MCF 10A (cell line): ENCODE measurements at regions not wholly inside any gene's neighbourhood (a gene's known extent, or its start where the extent isn't known, plus 50 kb on each side); places are given as distances from the start of the nearest gene placed in this dataset.

Experiments used
- BruUV-seq: library from RNA; stranded (reverse); fragments of 400-500 nt; replicated peaks from 2 replicates; lab custom pipeline; 2021; lab: Mats Ljungman, UMichigan
- CTCF ChIA-PET: fragments of 300-600 bp; sonication (Branson Sonifier 250); formaldehyde crosslinking; extraction: SDS; loops from one replicate; lab custom pipeline; 2021; ENCODE audit warnings: antibody characterized with exemption, inconsistent platforms; lab: Yijun Ruan, JAX
- POLR2A ChIA-PET: fragments of 300-600, 350-650 bp; sonication (Branson Sonifier 250); formaldehyde crosslinking; extraction: SDS; loops from one replicate; lab custom pipeline; 2020; ENCODE audit warnings: antibody characterized with exemption, inconsistent platforms; lab: Yijun Ruan, JAX
- DNase-seq: peaks from one replicate; pipeline ENCODE4 v3.0.0-alpha.2; 2018; ENCODE audit not compliant: unreplicated experiment
- H3K27ac Mint-ChIP-seq: one replicate; pipeline ENCODE4 v1.8.0; 2022; ENCODE audit warnings: mild to moderate bottlenecking, low read depth, mixed read lengths; ENCODE audit not compliant: unreplicated experiment
- H3K27me3 Mint-ChIP-seq: one replicate; pipeline ENCODE4 v1.8.0; 2022; ENCODE audit warnings: mixed read lengths; ENCODE audit not compliant: insufficient read depth, unreplicated experiment
- H3K36me3 Mint-ChIP-seq: one replicate; pipeline ENCODE4 v1.8.0; 2022; ENCODE audit warnings: mild to moderate bottlenecking, moderate library complexity, mixed read lengths; ENCODE audit not compliant: insufficient read depth, unreplicated experiment
- H3K4me1 Mint-ChIP-seq: one replicate; pipeline ENCODE4 v1.8.0; 2022; ENCODE audit warnings: mixed read lengths; ENCODE audit not compliant: insufficient read depth, unreplicated experiment
- H3K4me3 Mint-ChIP-seq: one replicate; pipeline ENCODE4 v1.8.0; 2022; ENCODE audit warnings: mild to moderate bottlenecking, moderate library complexity, mixed read lengths; ENCODE audit not compliant: unreplicated experiment
- H3K9me3 Mint-ChIP-seq: one replicate; pipeline ENCODE4 v1.8.0; 2022; ENCODE audit warnings: mixed read lengths; ENCODE audit not compliant: unreplicated experiment
- CTCF ChIP-seq: fragments of 200-600 bp; IDR thresholded peaks from one replicate; pipeline ENCODE4 v1.8.0; 2022; ENCODE audit warnings: antibody characterized with exemption, mild to moderate bottlenecking; ENCODE audit not compliant: unreplicated experiment
- intact Hi-C: fragments of 100-400 bp; cut with micrococcal nuclease; formaldehyde crosslinking; loops from 2 replicates; pipeline ENCODE4 v1.14.1; 2022

GRCh38 chr9:13332571-13332970, 53.1 kb upstream of the MPDZ start:
- intact Hi-C loops: no loop called here
- POLR2A ChIA-PET: interaction anchor here (0.7 kb wide), 2 partner anchors 285 to 809 kb away, joined by 3 read pairs; no protein-coding TSS in a partner anchor
- TF ChIP-seq CTCF: no peak

GRCh38 chr9:13331320-13331719, 51.8 kb upstream of the MPDZ start:
- ChIA-PET POLR2A (no interaction called here), CTCF (no interaction called here)
- Mint-ChIP-seq H3K9me3 (no peaks in the 10 kb centered on the region), H3K4me3 (no peak overlapping the region), H3K36me3 (no peaks in the 10 kb centered on the region), H3K27ac (no peak overlapping the region), H3K4me1 (no peaks in the 10 kb centered on the region), H3K27me3 (no peaks in the 10 kb centered on the region)
- no TSS peak for BruUV-seq
- intact Hi-C loops: no loop called here
- no peak for DNase-seq
- TF ChIP-seq CTCF: no peak

More at GRCh38 chr9:13332571-13332970, 53.1 kb upstream of the MPDZ start:
- Mint-ChIP-seq H3K36me3 (no peaks in the 10 kb centered on the region), H3K4me3 (no peak overlapping the region), H3K27me3 (no peaks in the 10 kb centered on the region), H3K9me3 (no peaks in the 10 kb centered on the region), H3K27ac (no peak overlapping the region), H3K4me1 (no peaks in the 10 kb centered on the region)
- BruUV-seq: no TSS peak
- CTCF ChIA-PET: interaction anchor here (0.7 kb wide), 1 partner anchor 298 kb away, joined by 4 read pairs; no protein-coding TSS in a partner anchor
- no peak for DNase-seq

GRCh38 chr9:13330396-13331004, 51.0 kb upstream of the MPDZ start:
- POLR2A ChIA-PET: no interaction called here
- TF ChIP-seq CTCF: no peak
- Mint-ChIP-seq H3K27me3 (no peaks in the 10 kb centered on the region), H3K4me3 (no peak overlapping the region), H3K36me3 (no peaks in the 10 kb centered on the region), H3K4me1 (no peaks in the 10 kb centered on the region), H3K9me3 (no peaks in the 10 kb centered on the region), H3K27ac (no peak overlapping the region)
- intact Hi-C loops: no loop called here
- CTCF ChIA-PET: interaction anchor here (0.6 to 1.7 kb wide), 4 partner anchors 21 to 1340 kb away, joined by 3 to 7 read pairs (median 3); no protein-coding TSS in a partner anchor
- no peak for DNase-seq
- no TSS peak for BruUV-seq
